Transverse colon (tissue), 3 donors: ENCODE measurements at regions not wholly inside any gene's neighbourhood (a gene's known extent, or its start where the extent isn't known, plus 50 kb on each side); places are given as distances from the start of the nearest gene placed in this dataset.

ENCODE experiments used
- POLR2A ChIP-seq: fragments of 450-650 bp; IDR thresholded peaks from one replicate; pipeline ENCODE4 v1.6.1; 2016; ENCODE audit warnings: antibody characterized with exemption, mild to moderate bottlenecking, moderate library complexity
- TF ChIP-seq, protein P1 (sequence below), 5 experiments: fragments of 200-600 bp in 3 of 5; fragments of 450-650 bp in 2 of 5; sonication (generic) in 3 of 5; IDR thresholded peaks; 1 replicate in 2 of 5; 2 replicates in 3 of 5; pipeline ENCODE4 v1.5.1; 2016 to 2017; ENCODE audit warnings: antibody characterized with exemption in 5 of 5, inconsistent platforms in 3 of 5, mild to moderate bottlenecking in 2 of 5, moderate library complexity in 1 of 5

DNA sequence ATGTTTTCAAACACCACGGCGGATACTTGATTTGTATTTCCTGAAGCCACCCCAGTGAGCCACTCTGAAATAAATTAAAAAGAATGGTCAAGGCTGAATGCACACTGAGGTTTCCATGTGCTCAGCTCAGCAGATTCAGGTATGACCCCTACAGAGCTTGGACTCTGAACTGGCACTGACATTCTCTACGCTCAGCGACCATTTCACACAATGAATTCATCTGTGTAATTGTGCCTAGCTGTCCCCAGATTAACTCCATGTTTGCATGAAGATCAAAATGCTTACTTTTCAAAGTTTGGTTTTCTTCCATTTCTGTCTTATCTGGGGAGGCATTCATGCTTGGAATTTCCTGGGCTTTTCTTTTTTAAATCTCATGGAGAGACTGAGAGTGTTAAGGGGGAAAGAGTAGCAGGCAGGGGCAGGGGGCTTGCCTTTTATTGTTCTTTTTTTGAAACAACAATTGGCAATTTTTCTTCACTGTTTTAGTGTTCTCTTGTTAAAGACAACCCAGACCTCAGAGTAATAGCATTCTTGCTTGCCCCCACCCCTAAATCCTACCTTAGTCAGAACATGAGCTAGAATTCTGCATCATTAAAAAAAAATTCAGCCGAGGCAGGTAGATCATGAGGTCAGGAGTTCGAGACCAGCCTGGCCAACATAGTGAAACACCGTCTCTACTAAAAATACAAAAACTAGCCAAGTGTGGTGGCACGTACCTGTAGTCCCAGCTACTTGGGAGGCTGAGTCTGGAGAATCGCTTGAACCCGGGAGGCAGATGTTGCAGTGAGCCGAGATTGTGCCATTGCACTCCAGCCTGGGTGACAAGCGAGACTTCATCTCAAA is 85.5 kb upstream of the HNF1B start:
- no peak for TF ChIP-seq POLR2A
- TF ChIP-seq, protein P1, sequence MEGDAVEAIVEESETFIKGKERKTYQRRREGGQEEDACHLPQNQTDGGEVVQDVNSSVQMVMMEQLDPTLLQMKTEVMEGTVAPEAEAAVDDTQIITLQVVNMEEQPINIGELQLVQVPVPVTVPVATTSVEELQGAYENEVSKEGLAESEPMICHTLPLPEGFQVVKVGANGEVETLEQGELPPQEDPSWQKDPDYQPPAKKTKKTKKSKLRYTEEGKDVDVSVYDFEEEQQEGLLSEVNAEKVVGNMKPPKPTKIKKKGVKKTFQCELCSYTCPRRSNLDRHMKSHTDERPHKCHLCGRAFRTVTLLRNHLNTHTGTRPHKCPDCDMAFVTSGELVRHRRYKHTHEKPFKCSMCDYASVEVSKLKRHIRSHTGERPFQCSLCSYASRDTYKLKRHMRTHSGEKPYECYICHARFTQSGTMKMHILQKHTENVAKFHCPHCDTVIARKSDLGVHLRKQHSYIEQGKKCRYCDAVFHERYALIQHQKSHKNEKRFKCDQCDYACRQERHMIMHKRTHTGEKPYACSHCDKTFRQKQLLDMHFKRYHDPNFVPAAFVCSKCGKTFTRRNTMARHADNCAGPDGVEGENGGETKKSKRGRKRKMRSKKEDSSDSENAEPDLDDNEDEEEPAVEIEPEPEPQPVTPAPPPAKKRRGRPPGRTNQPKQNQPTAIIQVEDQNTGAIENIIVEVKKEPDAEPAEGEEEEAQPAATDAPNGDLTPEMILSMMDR (IDR thresholded peaks at IDR 0.05): no peak
